ENCODE measurements at regions not wholly inside any gene's neighbourhood (a gene's known extent, or its start where the extent isn't known, plus 50 kb on each side); places are given as distances from the start of the nearest gene placed in this dataset.

DNA sequence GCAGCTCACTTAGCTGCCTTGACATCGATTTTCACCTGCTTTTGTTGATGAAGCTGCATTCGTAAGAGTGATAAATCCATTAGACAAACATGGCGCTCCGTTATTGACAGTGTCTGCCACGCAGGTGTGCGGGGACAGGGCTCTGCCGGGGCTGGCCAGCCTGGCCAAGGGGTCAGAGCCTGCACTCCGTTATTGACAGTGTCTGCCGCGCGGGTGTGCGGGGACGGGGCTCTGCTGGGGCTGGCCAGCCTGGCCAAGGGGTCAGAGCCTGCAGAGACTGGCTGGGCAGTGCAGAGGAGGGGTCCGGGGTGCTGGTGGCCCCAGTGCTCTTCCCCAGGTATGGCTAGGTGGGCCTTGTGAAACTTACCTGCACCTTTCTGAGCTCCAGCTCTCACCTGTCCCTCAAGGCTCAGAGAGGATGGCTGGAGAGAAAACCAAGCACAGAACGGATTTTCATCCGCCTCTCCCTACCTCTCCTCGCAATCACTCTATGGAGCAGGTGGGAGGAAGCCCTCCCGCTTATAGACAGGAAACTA lies 101.6 kb upstream of the B3GAT1 start:
- no peak for TF ChIP-seq EZH2 (IDR thresholded peaks at IDR 0.05; ENCODE audit: borderline replicate concordance, insufficient read depth, low read depth, low read length, poor library complexity, severe bottlenecking)
- TF ChIP-seq, protein P1, sequence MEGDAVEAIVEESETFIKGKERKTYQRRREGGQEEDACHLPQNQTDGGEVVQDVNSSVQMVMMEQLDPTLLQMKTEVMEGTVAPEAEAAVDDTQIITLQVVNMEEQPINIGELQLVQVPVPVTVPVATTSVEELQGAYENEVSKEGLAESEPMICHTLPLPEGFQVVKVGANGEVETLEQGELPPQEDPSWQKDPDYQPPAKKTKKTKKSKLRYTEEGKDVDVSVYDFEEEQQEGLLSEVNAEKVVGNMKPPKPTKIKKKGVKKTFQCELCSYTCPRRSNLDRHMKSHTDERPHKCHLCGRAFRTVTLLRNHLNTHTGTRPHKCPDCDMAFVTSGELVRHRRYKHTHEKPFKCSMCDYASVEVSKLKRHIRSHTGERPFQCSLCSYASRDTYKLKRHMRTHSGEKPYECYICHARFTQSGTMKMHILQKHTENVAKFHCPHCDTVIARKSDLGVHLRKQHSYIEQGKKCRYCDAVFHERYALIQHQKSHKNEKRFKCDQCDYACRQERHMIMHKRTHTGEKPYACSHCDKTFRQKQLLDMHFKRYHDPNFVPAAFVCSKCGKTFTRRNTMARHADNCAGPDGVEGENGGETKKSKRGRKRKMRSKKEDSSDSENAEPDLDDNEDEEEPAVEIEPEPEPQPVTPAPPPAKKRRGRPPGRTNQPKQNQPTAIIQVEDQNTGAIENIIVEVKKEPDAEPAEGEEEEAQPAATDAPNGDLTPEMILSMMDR (IDR thresholded peaks at IDR 0.05), result no peak
